ENCODE measurements at regions not wholly inside any gene's neighbourhood (a gene's known extent, or its start where the extent isn't known, plus 50 kb on each side); places are given as distances from the start of the nearest gene placed in this dataset.

- H3K9ac ChIP-seq (ENCODE audit: insufficient read depth in 1 of 2, low read length in 2 of 2), result no peak overlapping the region
- WGBS, 2 donors, result 73 to 81% methylated on average over 6 of the region's 6 CpGs
- no peaks in the 10 kb centered on the region for H3K4me1 ChIP-seq (ENCODE audit: control insufficient read depth in 5 of 5, insufficient read depth in 5 of 5, low read length in 5 of 5)
- ATAC-seq (ENCODE audit: insufficient read depth, low FRiP score), result no peak
- no peak for DNase-seq
- no peak overlapping the region for H3K27ac ChIP-seq (ENCODE audit: low read depth in 1 of 2, low read length in 1 of 2)
- no peaks in the 10 kb centered on the region for H3K27me3 ChIP-seq (ENCODE audit: control insufficient read depth in 3 of 3, insufficient read depth in 3 of 3, low read length in 2 of 3)
- H3K9me3 ChIP-seq (ENCODE audit: control insufficient read depth in 4 of 4, insufficient read depth in 3 of 4, low read length in 3 of 4), result no peaks in the 10 kb centered on the region
- TF ChIP-seq CTCF (IDR thresholded peaks at IDR 0.05; ENCODE audit: control extremely low read depth, extremely low read depth), result no peak
- no peak overlapping the region for H3K4me3 ChIP-seq
- H3K36me3 ChIP-seq (ENCODE audit: control insufficient read depth in 4 of 4, insufficient read depth in 4 of 4, low read length in 4 of 4), result no peaks in the 10 kb centered on the region
Measured at GRCh38 chr4:134754301-134755019, 552.9 kb upstream of the PABPC4L start.

GRCh38 chr4:134753390-134753789, 551.8 kb upstream of the PABPC4L start:
- Histone ChIP-seq H3K27me3 (ENCODE audit: control insufficient read depth in 3 of 3, insufficient read depth in 3 of 3, low read length in 2 of 3) (no peaks in the 10 kb centered on the region), H3K27ac (ENCODE audit: low read depth in 1 of 2, low read length in 1 of 2) (no peak overlapping the region), H3K36me3 (ENCODE audit: control insufficient read depth in 4 of 4, insufficient read depth in 4 of 4, low read length in 4 of 4) (no peaks in the 10 kb centered on the region), H3K4me3 (no peak overlapping the region), H3K9me3 (ENCODE audit: control insufficient read depth in 4 of 4, insufficient read depth in 3 of 4, low read length in 3 of 4) (no peaks in the 10 kb centered on the region), H3K4me1 (ENCODE audit: control insufficient read depth in 5 of 5, insufficient read depth in 5 of 5, low read length in 5 of 5) (no peaks in the 10 kb centered on the region), H3K9ac (ENCODE audit: insufficient read depth in 1 of 2, low read length in 2 of 2) (no peak overlapping the region)
- ATAC-seq (ENCODE audit: insufficient read depth, low FRiP score) (no peak), DNase-seq (no peak)
- WGBS, 2 donors, result 72 to 78% methylated on average over 1 of the region's 1 CpG
- no peak for TF ChIP-seq CTCF (IDR thresholded peaks at IDR 0.05; ENCODE audit: control extremely low read depth, extremely low read depth)

GRCh38 chr4:134747108-134747805, 545.7 kb upstream of the PABPC4L start:
- DNase-seq (no peak), ATAC-seq (ENCODE audit: insufficient read depth, low FRiP score) (no peak)
- H3K27me3 ChIP-seq (ENCODE audit: control insufficient read depth in 3 of 3, insufficient read depth in 3 of 3, low read length in 2 of 3), result no peaks in the 10 kb centered on the region
- WGBS, 2 donors, result 53 to 72% methylated on average over 6 of the region's 6 CpGs
- TF ChIP-seq CTCF (IDR thresholded peaks at IDR 0.05; ENCODE audit: control extremely low read depth, extremely low read depth), result no peak
- H3K36me3 ChIP-seq (ENCODE audit: control insufficient read depth in 4 of 4, insufficient read depth in 4 of 4, low read length in 4 of 4), result no peaks in the 10 kb centered on the region
- H3K4me3 ChIP-seq, result no peak overlapping the region
- no peaks in the 10 kb centered on the region for H3K4me1 ChIP-seq (ENCODE audit: control insufficient read depth in 5 of 5, insufficient read depth in 5 of 5, low read length in 5 of 5)
- no peak overlapping the region for H3K27ac ChIP-seq (ENCODE audit: low read depth in 1 of 2, low read length in 1 of 2)
- H3K9me3 ChIP-seq (ENCODE audit: control insufficient read depth in 4 of 4, insufficient read depth in 3 of 4, low read length in 3 of 4), result no peaks in the 10 kb centered on the region
- no peak overlapping the region for H3K9ac ChIP-seq (ENCODE audit: insufficient read depth in 1 of 2, low read length in 2 of 2)
